ENCODE measurements at regions not wholly inside any gene's neighbourhood (a gene's known extent, or its start where the extent isn't known, plus 50 kb on each side); places are given as distances from the start of the nearest gene placed in this dataset.

DNA sequence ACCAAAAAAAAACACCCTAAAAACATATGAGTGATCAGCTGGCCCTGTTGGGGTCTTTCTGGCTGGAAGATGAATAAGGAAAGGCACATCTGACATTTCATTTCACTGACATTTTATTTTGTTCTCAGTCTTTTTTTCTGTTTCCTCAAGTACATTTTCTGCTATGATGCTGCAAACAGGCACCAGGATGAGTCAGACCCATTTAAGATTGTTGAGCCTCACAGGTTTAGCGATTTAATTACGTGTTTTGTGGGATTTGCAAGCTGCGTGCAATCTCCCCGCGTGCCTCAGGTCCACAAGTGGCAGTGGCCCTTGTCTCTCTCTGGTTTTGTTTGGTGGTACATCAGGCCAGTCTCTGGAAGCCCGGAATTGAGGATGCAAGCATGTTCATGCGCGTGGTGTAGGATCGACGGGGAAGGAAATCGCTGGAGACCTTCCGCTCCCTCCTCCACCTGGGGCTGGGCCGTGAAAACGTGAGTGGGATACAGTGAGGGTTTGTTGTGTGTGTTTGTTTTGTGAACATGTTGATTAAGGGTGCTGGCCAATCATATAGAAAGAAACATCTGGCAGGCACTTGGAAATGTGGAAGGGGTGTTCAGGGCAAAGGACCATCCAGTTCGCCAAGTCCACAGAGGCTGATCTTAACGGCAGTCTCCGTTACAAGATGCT is 120.2 kb upstream of the ZNF516 start (continued):
- TF ChIP-seq HDAC2 (IDR thresholded peaks at IDR 0.05; ENCODE audit: borderline replicate concordance in 1 of 2, low read depth in 2 of 2, low read length in 2 of 2) (no peak), FOSL1 (IDR thresholded peaks at IDR 0.05; ENCODE audit: insufficient read depth, low read depth, low read length) (no peak), RXRA (IDR thresholded peaks at IDR 0.05; ENCODE audit: insufficient read depth, low read depth, low read length) (no peak), GTF2F1 (IDR thresholded peaks at IDR 0.05; ENCODE audit: borderline replicate concordance, low read depth, low read length) (no peak)

Data from H1 (cell line).